ENCODE measurements at regions not wholly inside any gene's neighbourhood (a gene's known extent, or its start where the extent isn't known, plus 50 kb on each side); places are given as distances from the start of the nearest gene placed in this dataset.

DNA sequence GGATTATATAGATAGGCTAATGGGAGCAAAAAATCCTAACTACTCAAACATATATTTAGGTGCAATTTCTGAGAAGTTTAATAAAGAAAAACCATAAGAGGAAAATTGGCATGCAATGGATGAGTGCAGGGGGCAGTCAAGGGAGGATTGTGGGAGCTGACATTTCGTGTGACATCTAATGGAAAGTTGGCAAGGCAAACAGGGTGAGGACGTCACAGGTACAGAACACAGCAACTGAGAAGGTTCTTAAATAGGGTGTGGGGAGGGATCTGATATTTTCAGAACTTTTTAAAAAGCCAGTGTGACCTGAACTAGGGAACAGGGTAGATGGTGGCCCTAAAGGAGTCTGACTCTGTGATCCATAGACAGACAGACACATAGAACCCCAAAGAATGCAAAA is 194.9 kb upstream of the GLI3 start:
- Histone ChIP-seq H3K27ac (ENCODE audit: low read length) (no peak overlapping the region), H3K4me2 (ENCODE audit: low read length) (no peak overlapping the region), H2AFZ (ENCODE audit: low read depth, low read length) (no peak overlapping the region), H3F3A (ENCODE audit: insufficient read depth, low read length, poor library complexity, severe bottlenecking) (no peaks in the 10 kb centered on the region), H3K79me2 (replicated peaks; ENCODE audit: insufficient read depth, low read length) (no peaks in the 10 kb centered on the region), H3K9me3 (ENCODE audit: low read length) (no peaks in the 10 kb centered on the region), H3K9ac (ENCODE audit: low read length) (no peak overlapping the region), H3K4me3 (ENCODE audit: low read length) (no peak overlapping the region), H3K9me2 (ENCODE audit: insufficient read depth, low read length) (no peaks in the 10 kb centered on the region), H4K20me1 (ENCODE audit: insufficient read depth) (no peaks in the 10 kb centered on the region), H3K27me3 (ENCODE audit: insufficient read depth, low read depth, low read length) (no peaks in the 10 kb centered on the region), H3K36me3 (ENCODE audit: insufficient read depth, low read length) (no peaks in the 10 kb centered on the region)
- TF ChIP-seq, protein P1, sequence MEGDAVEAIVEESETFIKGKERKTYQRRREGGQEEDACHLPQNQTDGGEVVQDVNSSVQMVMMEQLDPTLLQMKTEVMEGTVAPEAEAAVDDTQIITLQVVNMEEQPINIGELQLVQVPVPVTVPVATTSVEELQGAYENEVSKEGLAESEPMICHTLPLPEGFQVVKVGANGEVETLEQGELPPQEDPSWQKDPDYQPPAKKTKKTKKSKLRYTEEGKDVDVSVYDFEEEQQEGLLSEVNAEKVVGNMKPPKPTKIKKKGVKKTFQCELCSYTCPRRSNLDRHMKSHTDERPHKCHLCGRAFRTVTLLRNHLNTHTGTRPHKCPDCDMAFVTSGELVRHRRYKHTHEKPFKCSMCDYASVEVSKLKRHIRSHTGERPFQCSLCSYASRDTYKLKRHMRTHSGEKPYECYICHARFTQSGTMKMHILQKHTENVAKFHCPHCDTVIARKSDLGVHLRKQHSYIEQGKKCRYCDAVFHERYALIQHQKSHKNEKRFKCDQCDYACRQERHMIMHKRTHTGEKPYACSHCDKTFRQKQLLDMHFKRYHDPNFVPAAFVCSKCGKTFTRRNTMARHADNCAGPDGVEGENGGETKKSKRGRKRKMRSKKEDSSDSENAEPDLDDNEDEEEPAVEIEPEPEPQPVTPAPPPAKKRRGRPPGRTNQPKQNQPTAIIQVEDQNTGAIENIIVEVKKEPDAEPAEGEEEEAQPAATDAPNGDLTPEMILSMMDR (IDR thresholded peaks at IDR 0.05; ENCODE audit: poor library complexity, severe bottlenecking): no peak
- TF ChIP-seq, protein P2, sequence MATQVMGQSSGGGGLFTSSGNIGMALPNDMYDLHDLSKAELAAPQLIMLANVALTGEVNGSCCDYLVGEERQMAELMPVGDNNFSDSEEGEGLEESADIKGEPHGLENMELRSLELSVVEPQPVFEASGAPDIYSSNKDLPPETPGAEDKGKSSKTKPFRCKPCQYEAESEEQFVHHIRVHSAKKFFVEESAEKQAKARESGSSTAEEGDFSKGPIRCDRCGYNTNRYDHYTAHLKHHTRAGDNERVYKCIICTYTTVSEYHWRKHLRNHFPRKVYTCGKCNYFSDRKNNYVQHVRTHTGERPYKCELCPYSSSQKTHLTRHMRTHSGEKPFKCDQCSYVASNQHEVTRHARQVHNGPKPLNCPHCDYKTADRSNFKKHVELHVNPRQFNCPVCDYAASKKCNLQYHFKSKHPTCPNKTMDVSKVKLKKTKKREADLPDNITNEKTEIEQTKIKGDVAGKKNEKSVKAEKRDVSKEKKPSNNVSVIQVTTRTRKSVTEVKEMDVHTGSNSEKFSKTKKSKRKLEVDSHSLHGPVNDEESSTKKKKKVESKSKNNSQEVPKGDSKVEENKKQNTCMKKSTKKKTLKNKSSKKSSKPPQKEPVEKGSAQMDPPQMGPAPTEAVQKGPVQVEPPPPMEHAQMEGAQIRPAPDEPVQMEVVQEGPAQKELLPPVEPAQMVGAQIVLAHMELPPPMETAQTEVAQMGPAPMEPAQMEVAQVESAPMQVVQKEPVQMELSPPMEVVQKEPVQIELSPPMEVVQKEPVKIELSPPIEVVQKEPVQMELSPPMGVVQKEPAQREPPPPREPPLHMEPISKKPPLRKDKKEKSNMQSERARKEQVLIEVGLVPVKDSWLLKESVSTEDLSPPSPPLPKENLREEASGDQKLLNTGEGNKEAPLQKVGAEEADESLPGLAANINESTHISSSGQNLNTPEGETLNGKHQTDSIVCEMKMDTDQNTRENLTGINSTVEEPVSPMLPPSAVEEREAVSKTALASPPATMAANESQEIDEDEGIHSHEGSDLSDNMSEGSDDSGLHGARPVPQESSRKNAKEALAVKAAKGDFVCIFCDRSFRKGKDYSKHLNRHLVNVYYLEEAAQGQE (IDR thresholded peaks at IDR 0.05; ENCODE audit: borderline replicate concordance): no peak
- no peak for TF ChIP-seq RAD21 (conservative IDR thresholded peaks at IDR 0.05)
- TF ChIP-seq EZH2 (IDR thresholded peaks at IDR 0.05; ENCODE audit: borderline replicate concordance, insufficient read depth, low read length, poor library complexity, severe bottlenecking): no peak
- TF ChIP-seq TAF1 (IDR thresholded peaks at IDR 0.05; ENCODE audit: low read depth): no peak
- TF ChIP-seq SMC3 (conservative IDR thresholded peaks at IDR 0.05; ENCODE audit: poor library complexity): no peak
- TF ChIP-seq EP300 (conservative IDR thresholded peaks at IDR 0.05; ENCODE audit: poor library complexity, severe bottlenecking): no peak
- TF ChIP-seq POLR2AphosphoS5 (IDR thresholded peaks at IDR 0.05): no peak
- no peak for TF ChIP-seq MXI1 (conservative IDR thresholded peaks at IDR 0.05; ENCODE audit: poor library complexity, severe bottlenecking)

DNA sequence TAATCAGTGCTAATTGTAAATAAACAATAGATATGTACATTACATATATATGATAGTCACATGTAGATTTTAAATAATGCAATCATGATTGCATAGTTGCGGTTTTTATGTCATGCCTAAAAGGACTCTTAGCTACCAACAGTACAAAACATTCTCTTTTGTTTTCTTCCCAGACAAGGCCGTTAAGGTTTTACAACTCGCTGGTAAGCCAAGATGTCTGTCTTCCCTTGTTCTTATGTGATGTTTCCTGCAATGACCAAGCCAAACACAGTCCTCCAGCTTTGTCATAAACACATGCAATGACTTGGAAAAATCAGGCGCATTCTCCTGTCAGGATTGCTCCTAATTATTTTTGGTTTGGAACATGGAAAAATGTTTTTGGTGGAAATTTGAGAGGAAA is 192.3 kb upstream of the GLI3 start:
- no peaks in the 10 kb centered on the region for H3K9me3 ChIP-seq (ENCODE audit: low read length)
- no peak overlapping the region for H3K4me3 ChIP-seq (ENCODE audit: low read length)
- no peaks in the 10 kb centered on the region for H3F3A ChIP-seq (ENCODE audit: insufficient read depth, low read length, poor library complexity, severe bottlenecking)
- TF ChIP-seq, protein P1 (IDR thresholded peaks at IDR 0.05; ENCODE audit: poor library complexity, severe bottlenecking): no peak
- TF ChIP-seq TAF1 (IDR thresholded peaks at IDR 0.05; ENCODE audit: low read depth) (no peak), MXI1 (conservative IDR thresholded peaks at IDR 0.05; ENCODE audit: poor library complexity, severe bottlenecking) (no peak), POLR2AphosphoS5 (IDR thresholded peaks at IDR 0.05) (no peak), EP300 (conservative IDR thresholded peaks at IDR 0.05; ENCODE audit: poor library complexity, severe bottlenecking) (no peak), RAD21 (conservative IDR thresholded peaks at IDR 0.05) (no peak)
- TF ChIP-seq, protein P2 (IDR thresholded peaks at IDR 0.05; ENCODE audit: borderline replicate concordance): no peak
- H3K36me3 ChIP-seq (ENCODE audit: insufficient read depth, low read length): no peaks in the 10 kb centered on the region
- no peaks in the 10 kb centered on the region for H3K9me2 ChIP-seq (ENCODE audit: insufficient read depth, low read length)
- no peak overlapping the region for H3K4me2 ChIP-seq (ENCODE audit: low read length)
- H3K9ac ChIP-seq (ENCODE audit: low read length): no peak overlapping the region
- no peak overlapping the region for H2AFZ ChIP-seq (ENCODE audit: low read depth, low read length)
- H3K79me2 ChIP-seq (replicated peaks; ENCODE audit: insufficient read depth, low read length): no peaks in the 10 kb centered on the region
- H3K27me3 ChIP-seq (ENCODE audit: insufficient read depth, low read depth, low read length): no peaks in the 10 kb centered on the region
- H3K27ac ChIP-seq (ENCODE audit: low read length): no peak overlapping the region
- H4K20me1 ChIP-seq (ENCODE audit: insufficient read depth): no peaks in the 10 kb centered on the region

Measured in neural cell (in vitro differentiated cells).